ENCODE measurements at regions not wholly inside any gene's neighbourhood (a gene's known extent, or its start where the extent isn't known, plus 50 kb on each side); places are given as distances from the start of the nearest gene placed in this dataset.

DNA sequence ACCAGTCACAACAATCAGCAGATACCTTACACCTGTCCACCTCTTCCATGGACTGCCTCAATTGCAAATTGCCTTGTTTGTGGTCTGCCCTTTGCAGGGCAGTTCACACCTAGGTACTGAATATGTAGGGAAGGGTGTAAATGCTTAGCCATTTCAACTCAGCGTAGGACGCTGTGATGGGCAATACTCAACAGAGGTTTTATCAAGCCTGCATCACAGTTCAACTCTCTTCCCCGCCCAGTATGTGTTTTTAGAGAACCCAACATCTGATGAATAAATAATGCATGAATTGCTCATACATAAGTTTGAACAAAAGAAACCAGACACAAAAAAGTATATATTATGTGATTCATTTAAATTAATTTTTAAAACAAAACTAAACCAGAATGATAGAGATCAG, 124.4 kb downstream of the P2RY1 start:
- no peak overlapping the region for H3K4me3 ChIP-seq
- H3K27ac ChIP-seq = no peak overlapping the region
- H3K27me3 ChIP-seq = no peaks in the 10 kb centered on the region
- ATAC-seq (no peak), DNase-seq (no peak)
- H3K4me1 ChIP-seq = peaks cover 13% of the 10 kb centered on the region
- 72 to 74% methylated on average over 3 of the region's 3 CpGs for WGBS, 2 donors
- no peaks in the 10 kb centered on the region for H3K9me3 ChIP-seq
- intact Hi-C loops (cut with DNase I) = no loop called here
- TF ChIP-seq POLR2A (IDR thresholded peaks at IDR 0.05) = no peak
- TF ChIP-seq, protein P1, sequence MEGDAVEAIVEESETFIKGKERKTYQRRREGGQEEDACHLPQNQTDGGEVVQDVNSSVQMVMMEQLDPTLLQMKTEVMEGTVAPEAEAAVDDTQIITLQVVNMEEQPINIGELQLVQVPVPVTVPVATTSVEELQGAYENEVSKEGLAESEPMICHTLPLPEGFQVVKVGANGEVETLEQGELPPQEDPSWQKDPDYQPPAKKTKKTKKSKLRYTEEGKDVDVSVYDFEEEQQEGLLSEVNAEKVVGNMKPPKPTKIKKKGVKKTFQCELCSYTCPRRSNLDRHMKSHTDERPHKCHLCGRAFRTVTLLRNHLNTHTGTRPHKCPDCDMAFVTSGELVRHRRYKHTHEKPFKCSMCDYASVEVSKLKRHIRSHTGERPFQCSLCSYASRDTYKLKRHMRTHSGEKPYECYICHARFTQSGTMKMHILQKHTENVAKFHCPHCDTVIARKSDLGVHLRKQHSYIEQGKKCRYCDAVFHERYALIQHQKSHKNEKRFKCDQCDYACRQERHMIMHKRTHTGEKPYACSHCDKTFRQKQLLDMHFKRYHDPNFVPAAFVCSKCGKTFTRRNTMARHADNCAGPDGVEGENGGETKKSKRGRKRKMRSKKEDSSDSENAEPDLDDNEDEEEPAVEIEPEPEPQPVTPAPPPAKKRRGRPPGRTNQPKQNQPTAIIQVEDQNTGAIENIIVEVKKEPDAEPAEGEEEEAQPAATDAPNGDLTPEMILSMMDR (IDR thresholded peaks at IDR 0.05) = no peak
- H3K36me3 ChIP-seq (replicated peaks in 1 of 2; ENCODE audit: insufficient read depth in 1 of 2, low read depth in 2 of 2) = no peaks in the 10 kb centered on the region

DNA sequence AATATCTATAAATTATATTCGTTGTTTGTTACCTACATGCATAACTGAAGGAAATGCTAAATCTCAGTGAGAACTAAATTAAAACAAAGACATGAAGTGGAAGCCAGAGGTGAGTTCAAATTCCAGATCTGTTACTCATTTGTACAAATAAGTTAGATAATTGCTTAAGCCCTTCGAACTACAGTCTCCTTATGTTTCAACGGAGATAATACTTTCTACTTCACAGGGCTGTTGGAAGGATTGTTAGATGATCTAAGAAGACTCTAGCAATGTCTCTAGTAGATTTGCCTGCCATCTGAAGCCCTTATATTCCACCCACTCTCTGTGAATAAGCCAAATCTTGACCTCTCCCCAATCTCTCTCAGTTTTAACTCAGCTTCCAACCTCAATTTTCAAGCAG, 125.8 kb downstream of the P2RY1 start:
- H3K36me3 ChIP-seq (replicated peaks in 1 of 2; ENCODE audit: insufficient read depth in 1 of 2, low read depth in 2 of 2) = no peaks in the 10 kb centered on the region
- H3K9me3 ChIP-seq = no peaks in the 10 kb centered on the region
- WGBS, 2 donors = 24 to 25% methylated on average over 3 of the region's 3 CpGs
- no peak overlapping the region for H3K4me3 ChIP-seq
- no peaks in the 10 kb centered on the region for H3K27me3 ChIP-seq
- no peak overlapping the region for H3K27ac ChIP-seq
- DNase-seq = no peak
- TF ChIP-seq POLR2A (IDR thresholded peaks at IDR 0.05) = no peak
- TF ChIP-seq, protein P1 (IDR thresholded peaks at IDR 0.05) = no peak
- ATAC-seq = no peak
- H3K4me1 ChIP-seq = peaks cover 13% of the 10 kb centered on the region
- intact Hi-C loops (cut with DNase I) = no loop called here

DNA sequence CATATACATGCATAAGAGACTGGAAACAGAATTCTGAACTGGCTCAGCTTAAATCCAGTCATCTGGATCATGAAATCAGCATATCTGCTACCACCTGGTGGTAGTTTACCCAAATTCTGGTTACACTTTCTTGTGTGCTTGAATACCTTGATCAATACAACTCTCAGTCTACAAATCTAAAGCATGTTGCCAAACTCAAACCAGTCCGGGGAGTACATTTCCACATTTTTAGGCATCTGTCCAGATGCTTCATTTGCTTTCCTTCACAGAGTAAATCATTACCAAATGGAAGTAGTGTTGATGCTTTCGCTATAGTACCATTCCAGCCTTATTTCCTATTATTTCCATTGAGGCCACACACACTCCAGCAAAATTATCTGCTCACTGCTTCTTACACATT, 126.4 kb downstream of the P2RY1 start:
- Histone ChIP-seq H3K27me3 (no peaks in the 10 kb centered on the region), H3K4me3 (no peak overlapping the region), H3K9me3 (no peaks in the 10 kb centered on the region), H3K4me1 (peaks cover 13% of the 10 kb centered on the region), H3K36me3 (replicated peaks in 1 of 2; ENCODE audit: insufficient read depth in 1 of 2, low read depth in 2 of 2) (no peaks in the 10 kb centered on the region), H3K27ac (no peak overlapping the region)
- 12 to 13% methylated on average over 2 of the region's 2 CpGs for WGBS, 2 donors
- DNase-seq = peak; percentile 16 to 59 (median 32)
- intact Hi-C loops (cut with DNase I) = no loop called here
- ATAC-seq = peak; percentile 95
- no peak for TF ChIP-seq POLR2A (IDR thresholded peaks at IDR 0.05)
- TF ChIP-seq, protein P1 (IDR thresholded peaks at IDR 0.05) = peak in 6 of 7 experiments; percentile 31 to 67 (median 58)

DNA sequence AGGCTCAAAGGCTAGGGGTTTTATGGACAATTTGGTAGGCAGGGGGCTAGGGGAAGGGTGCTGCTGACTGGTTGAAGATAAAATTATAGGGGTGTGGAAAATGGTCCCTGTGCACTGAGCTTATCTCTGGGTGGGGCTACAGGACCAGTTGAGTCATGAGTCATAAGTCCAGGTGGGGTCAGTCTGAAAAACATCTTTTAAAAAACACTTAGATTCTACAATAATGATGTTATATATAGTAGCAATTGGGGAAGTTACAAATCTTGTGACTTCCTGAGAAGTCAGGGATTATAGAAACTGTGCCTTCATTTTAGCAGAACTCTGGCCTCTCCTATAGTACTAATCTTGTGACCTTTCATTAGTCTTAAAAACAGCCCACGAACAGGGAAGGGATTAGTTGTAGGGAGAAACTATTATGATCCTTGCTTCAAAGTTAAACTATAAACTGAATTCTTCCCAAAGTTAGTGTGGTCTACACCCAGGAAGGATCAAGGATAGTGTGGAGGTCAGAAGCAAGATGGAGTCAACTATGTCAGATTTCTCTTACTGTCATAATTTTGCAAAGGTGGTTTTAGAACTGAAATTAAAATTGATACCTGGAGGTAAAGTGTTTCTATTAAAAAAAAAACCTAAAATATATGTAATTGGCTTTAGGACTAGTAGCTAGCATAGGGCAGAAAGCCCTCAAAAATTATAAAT, 130.1 kb downstream of the P2RY1 start:
- 73% methylated on average over 1 of the region's 1 CpG for WGBS, 2 donors
- no peaks in the 10 kb centered on the region for H3K9me3 ChIP-seq
- no peak for ATAC-seq
- DNase-seq = no peak
- H3K4me3 ChIP-seq = no peak overlapping the region
- TF ChIP-seq, protein P1 (IDR thresholded peaks at IDR 0.05) = no peak
- no peak for TF ChIP-seq POLR2A (IDR thresholded peaks at IDR 0.05)
- no peaks in the 10 kb centered on the region for H3K36me3 ChIP-seq (replicated peaks in 1 of 2; ENCODE audit: insufficient read depth in 1 of 2, low read depth in 2 of 2)
- no peak overlapping the region for H3K27ac ChIP-seq
- H3K4me1 ChIP-seq = peaks cover 13% of the 10 kb centered on the region
- H3K27me3 ChIP-seq = no peaks in the 10 kb centered on the region
- intact Hi-C loops (cut with DNase I) = no loop called here
